ENCODE measurements at regions not wholly inside any gene's neighbourhood (a gene's known extent, or its start where the extent isn't known, plus 50 kb on each side); places are given as distances from the start of the nearest gene placed in this dataset.
"Not testable (repeated sequence)": the region's sequence is repeated elsewhere in the genome, so short reads cannot be mapped to it uniquely, and the experiment has no call there.

- no peak for DNase-seq
- Histone ChIP-seq H3K9me3 (ENCODE audit: severe bottlenecking) (no peaks in the 10 kb centered on the region), H3K27ac (no peak overlapping the region), H3K27me3 (ENCODE audit: insufficient read depth, low read depth, severe bottlenecking) (peaks cover 92% of the 10 kb centered on the region), H3K4me3 (ENCODE audit: low read depth, low read length) (no peak overlapping the region), H3K36me3 (no peaks in the 10 kb centered on the region)
- TF ChIP-seq CTCF (IDR thresholded peaks at IDR 0.05; ENCODE audit: low read depth, low read length): no peak
These were observed 119.6 kb downstream of the TFAP2C start for GRCh38 chr20:56748476-56749377.

- H3K4me3 ChIP-seq (ENCODE audit: low read depth, low read length): no peak overlapping the region
- no peak for DNase-seq
- H3K36me3 ChIP-seq: no peaks in the 10 kb centered on the region
- H3K27me3 ChIP-seq (ENCODE audit: insufficient read depth, low read depth, severe bottlenecking): peaks cover 91% of the 10 kb centered on the region
- H3K9me3 ChIP-seq (ENCODE audit: severe bottlenecking): no peaks in the 10 kb centered on the region
- no peak overlapping the region for H3K27ac ChIP-seq
- no peak for TF ChIP-seq CTCF (IDR thresholded peaks at IDR 0.05; ENCODE audit: low read depth, low read length)
These were observed 121.3 kb downstream of the TFAP2C start for GRCh38 chr20:56750430-56750829.

GRCh38 chr20:56752274-56752673, 123.2 kb downstream of the TFAP2C start:
- Histone ChIP-seq H3K9me3 (ENCODE audit: severe bottlenecking) (no peaks in the 10 kb centered on the region), H3K4me3 (ENCODE audit: low read depth, low read length) (no peak overlapping the region), H3K36me3 (no peaks in the 10 kb centered on the region), H3K27ac (no peak overlapping the region), H3K27me3 (ENCODE audit: insufficient read depth, low read depth, severe bottlenecking) (peaks cover 87% of the 10 kb centered on the region)
- no peak for DNase-seq
- no peak for TF ChIP-seq CTCF (IDR thresholded peaks at IDR 0.05; ENCODE audit: low read depth, low read length)

- no peak for TF ChIP-seq CTCF (IDR thresholded peaks at IDR 0.05; ENCODE audit: low read depth, low read length)
- Histone ChIP-seq H3K27me3 (ENCODE audit: insufficient read depth, low read depth, severe bottlenecking) (peaks cover 85% of the 10 kb centered on the region), H3K27ac (no peak overlapping the region), H3K9me3 (ENCODE audit: severe bottlenecking) (no peaks in the 10 kb centered on the region), H3K4me3 (ENCODE audit: low read depth, low read length) (no peak overlapping the region), H3K36me3 (no peaks in the 10 kb centered on the region)
- DNase-seq: no peak
These were observed 126.1 kb downstream of the TFAP2C start for GRCh38 chr20:56755201-56755600.

GRCh38 chr20:56756658-56757057, 127.6 kb downstream of the TFAP2C start:
- DNase-seq; H3K9me3 ChIP-seq (ENCODE audit: severe bottlenecking); H3K27ac ChIP-seq; H3K4me3 ChIP-seq (ENCODE audit: low read depth, low read length); H3K36me3 ChIP-seq: not testable (repeated sequence)
- H3K27me3 ChIP-seq (ENCODE audit: insufficient read depth, low read depth, severe bottlenecking): peaks cover 79% of the 10 kb centered on the region

- H3K27ac ChIP-seq: no peak overlapping the region
- peaks cover 66% of the 10 kb centered on the region for H3K27me3 ChIP-seq (ENCODE audit: insufficient read depth, low read depth, severe bottlenecking)
- no peak for TF ChIP-seq CTCF (IDR thresholded peaks at IDR 0.05; ENCODE audit: low read depth, low read length)
- no peaks in the 10 kb centered on the region for H3K36me3 ChIP-seq
- no peak overlapping the region for H3K4me3 ChIP-seq (ENCODE audit: low read depth, low read length)
- no peak for DNase-seq
- H3K9me3 ChIP-seq (ENCODE audit: severe bottlenecking): no peaks in the 10 kb centered on the region
These were observed 129.6 kb downstream of the TFAP2C start for GRCh38 chr20:56758706-56759105.

All from WERI-Rb-1 (cell line).